HG02798 (cell line): ENCODE measurements at regions not wholly inside any gene's neighbourhood (a gene's known extent, or its start where the extent isn't known, plus 50 kb on each side); places are given as distances from the start of the nearest gene placed in this dataset.

Experiments
- ATAC-seq: cut with Tn5 transposase; IDR thresholded peaks from one replicate; pipeline ENCODE4 v1.9.1; 2021; ENCODE audit warnings: mild to moderate bottlenecking; ENCODE audit not compliant: unreplicated experiment, poor library complexity

DNA sequence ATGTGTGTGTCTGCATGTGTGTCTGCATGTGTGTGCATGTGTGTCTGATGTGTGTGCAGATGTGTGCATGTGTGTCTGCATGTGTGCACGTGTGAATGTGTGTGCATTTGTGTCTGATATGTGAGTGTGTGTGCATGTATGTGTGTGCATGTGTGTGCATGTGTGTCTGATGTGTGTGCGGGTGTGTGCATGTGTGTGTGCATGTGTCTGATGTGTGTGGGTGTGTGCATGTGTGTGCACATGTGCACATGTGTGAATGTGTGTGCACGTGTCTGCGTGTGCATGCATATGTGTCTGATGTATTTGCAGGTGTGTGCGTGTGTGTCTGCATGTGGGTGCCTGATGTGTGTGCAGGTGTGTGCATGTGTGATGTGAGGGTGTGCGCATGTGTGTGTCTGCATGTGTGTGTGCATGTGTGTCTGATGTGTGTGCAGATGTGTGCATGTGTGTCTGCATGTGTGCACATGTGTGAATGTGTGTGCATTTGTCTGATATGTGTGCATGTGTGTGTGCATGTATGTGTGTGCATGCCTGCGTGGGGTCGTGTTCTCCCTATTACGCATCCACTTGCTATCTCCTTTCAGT is 470.1 kb upstream of the HS6ST1 start:
- no peak for ATAC-seq

DNA sequence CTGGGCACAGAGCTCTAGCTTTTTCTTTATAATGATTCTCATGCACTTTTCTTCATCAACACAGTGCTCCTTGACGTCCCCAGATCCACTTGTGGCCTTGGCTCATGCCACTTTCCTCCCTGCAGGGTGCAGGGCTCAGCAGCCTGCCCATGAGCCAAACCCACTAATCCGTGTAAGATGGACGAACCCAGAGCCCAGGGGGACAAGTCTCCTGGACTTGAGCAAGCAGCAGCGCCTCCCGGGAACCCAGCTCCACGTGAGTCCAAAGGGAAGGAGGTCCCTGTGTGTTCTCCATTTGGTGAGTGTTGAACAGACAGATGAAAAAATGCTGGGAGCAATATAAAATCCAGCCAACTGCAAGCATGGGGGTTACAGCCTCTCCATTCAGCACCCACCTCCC is 470.6 kb upstream of the HS6ST1 start:
- ATAC-seq = no peak

DNA sequence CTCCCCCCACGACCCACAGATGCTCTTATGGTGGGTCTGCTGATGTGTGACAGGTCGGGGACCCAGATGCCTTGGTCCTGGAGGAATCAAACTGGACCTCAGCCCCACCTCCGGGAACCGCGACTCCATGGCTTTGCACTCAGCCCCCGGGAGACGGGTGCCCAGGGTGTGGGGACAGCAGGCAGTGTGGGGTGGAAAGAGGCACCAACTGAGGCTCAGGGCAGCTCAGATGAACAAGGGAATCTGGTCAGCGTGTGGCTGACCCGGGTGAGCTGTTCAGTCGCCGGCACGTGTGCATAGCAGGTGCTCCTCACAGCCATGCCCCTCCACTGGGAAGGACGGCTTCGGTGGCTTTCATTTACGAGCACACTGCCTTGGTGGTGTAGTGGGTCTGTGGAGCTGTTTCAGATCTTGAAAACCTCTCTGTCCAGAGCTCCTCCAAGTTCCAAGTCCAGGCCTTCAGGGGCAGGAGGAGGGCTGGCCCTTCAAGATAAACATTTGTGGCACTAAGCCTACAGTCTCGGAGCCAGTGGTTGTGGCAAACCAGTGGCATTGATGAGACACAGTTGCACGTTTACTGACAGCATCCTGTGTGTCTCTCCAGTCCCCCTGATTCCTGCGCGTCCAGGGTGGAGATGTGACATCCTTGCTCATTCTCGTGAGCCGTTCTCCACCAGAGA is 471.2 kb upstream of the HS6ST1 start:
- ATAC-seq = no peak

DNA sequence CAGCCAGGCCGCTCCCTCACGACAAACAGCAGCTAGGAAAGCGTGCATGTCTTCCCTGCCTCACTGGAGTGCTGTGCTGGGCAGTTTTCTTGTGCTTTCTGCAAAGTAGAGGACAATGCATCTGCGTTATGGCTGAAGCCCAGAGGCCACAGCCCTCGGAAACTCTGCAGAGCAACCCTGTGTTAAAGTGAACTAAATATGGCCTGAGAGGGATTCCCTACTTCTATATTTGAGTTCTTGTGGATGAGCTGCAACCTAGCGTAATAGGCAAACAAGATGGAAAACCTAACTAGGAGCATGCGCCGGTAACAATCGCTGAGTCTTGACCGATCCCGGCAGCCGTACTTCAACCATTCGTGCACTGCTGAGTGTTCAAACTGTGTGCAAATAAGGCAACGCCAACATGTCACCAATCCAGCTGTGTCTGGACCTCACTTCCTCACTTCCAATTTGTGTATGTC is 471.9 kb upstream of the HS6ST1 start:
- no peak for ATAC-seq

DNA sequence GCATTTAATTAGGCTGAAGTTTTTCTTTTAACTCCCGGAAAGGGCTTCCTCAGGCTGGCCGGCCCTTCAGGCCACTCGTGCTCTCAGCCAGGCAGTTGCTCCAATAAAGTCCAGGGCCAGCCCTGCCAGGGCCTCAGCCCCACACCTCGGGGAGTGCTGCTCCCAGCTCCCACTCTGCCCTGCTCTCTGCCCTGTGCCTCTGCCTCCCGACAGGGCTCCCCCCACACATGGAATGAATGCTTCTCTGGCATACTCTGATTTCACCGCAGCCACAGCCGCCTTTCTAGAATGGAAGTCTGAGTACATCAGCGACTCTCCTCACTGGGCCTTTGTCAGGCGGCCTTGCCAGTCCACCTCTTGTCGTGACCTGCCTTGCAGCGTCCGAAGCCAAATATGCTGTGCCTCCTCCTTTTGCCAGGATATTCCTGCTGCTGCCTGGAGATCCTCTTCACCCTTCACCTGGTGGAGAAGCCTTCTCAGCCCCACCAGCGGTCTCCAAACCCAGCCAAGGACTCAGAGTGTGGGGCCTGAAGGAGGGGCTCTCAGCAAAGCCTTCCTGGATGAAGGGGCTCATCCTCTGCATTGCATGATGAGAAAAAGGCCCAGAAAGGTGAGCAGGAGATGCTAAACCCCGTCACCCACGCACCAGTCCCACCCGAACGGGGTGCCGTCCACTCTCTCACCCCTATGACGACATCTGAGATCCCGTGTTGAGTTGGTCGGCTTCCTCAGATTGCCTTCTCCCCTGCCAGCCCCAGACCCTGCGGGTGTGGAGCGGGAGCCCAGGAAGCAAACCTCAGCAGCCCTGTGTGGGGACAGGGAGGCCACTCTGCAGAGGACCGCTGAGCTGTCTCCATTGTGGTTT is 472.7 kb upstream of the HS6ST1 start:
- no peak for ATAC-seq

DNA sequence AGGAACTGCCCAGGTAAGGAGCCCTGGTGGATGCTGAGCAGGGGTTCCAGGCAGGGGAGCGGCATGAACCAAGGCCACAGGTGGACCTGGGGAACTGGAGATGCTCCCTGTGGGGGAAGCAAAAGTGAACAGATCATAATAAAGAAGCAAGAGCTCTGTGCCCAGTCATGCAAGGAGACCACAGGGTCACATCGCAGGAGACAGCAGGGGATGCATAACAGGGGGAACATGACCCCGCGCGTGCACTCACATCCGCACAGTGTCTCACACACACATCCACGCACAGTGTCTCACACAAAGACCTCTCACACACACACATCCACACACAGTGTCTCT is 473.3 kb upstream of the HS6ST1 start:
- no peak for ATAC-seq

DNA sequence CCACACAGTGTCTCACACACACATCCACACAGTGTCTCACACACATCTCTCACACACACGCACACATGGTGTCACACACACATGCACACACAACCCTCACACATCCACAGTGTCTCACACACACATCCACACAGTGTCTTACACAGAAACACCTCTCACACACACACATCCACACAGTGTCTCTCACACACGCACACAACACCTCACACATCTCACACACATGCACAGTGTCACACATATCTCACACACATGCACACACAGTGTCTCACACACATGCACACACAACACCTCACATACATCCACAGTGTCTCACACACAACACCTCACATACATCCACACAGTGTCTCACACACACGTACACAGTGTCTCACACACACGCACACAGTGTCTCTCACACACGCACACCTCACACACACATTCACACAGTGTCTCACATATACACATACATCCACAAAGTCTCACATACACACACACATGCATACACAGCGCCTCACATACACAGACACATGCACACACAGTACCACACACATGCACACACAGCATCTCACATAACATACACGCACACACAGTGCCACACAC is 473.9 kb upstream of the HS6ST1 start:
- ATAC-seq = no peak

DNA sequence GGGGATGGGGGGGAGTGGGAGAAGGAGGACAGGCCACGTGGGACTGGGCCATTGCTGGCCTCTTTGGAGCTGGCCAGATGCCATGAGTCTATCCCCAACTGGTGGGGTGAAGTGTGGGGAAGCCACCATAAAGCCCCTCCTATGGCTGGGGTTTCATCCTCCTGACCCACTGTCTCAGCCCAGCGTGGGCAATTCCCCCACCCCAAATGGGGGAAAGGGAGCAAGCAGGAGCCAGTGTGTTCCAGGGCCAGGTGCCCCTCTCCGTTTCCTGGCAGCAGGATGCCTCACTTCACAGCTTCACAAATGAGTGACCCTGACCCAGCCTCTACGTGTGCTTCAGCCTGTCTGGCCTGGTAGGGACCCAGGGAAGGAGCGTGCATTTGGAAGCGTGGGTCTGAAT is 474.7 kb upstream of the HS6ST1 start:
- no peak for ATAC-seq

DNA sequence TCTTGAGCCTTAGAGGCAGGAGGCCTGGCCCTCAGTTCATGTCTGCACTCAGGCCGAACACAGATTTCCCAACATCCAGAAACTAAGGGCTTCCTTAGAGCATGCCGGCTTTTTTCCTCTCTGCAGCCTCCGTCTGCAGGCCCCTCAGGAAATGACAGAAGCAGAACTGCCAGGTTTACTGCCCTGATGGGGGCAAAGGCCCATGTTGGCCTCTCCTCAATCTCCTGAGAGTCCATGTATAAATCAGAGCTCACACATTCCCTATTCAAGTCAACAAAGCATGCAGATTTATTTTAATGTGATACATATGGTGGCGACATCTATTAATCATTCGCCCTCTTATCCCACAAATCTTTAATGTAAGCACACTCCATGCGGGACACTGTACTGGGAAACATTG is 475.6 kb upstream of the HS6ST1 start:
- ATAC-seq = no peak

DNA sequence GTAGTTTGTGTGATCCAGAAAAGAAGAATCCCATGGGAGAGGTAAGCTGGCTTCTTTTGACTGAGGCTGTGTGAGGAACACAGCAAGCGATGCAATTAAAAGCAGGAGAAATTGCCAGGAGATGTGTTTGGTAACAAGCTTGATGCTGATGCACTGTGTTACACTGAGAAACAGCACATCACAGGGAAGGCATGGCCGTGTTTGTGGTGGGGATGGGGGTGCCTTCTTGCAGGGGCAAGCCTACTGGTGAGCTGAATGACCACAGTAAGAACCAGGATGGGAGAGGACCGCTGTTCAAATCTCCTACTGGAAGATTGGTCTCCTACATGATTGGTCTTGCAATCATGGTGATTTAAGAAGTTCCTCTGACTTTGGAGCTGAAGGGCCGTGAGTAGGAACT is 477.7 kb upstream of the HS6ST1 start:
- no peak for ATAC-seq

DNA sequence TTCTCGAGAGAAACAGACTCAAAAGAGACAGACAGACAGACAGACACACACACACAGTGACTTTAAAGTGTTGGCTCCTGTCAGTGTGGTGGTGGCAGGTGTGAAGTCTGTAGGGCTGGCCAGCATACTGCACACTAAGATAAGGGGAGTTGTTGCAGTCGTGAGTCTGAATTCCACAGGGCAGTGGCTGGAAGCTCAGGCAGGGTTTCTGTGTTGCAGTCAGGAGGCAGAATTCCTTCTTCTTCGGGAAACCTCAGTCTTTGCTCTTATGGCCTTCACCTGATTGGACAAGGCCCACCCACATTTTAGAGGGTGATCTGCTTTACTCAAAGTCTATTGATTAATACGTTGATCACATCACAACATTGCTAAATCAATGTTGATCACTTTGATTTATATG is 478.4 kb upstream of the HS6ST1 start:
- ATAC-seq = no peak

DNA sequence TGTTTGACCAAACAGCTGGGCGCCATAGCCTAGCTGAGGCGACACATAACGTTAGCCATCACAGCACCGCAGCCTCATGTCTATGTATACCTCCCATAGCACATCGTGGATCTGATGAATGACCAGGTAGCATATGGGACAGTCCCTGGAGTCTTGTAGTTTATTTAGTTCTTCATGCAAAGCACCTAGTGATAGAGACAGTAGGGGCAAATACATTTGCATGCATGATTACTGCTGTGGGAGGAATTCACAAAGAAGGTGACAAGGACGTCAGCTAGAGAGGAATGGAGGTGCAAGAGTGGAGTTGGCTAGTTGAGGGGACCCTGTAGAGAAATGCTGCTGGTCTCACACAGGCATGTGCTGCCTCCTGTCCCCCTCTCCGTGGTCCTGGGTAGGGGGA is 478.9 kb upstream of the HS6ST1 start:
- ATAC-seq = peak; percentile 59

DNA sequence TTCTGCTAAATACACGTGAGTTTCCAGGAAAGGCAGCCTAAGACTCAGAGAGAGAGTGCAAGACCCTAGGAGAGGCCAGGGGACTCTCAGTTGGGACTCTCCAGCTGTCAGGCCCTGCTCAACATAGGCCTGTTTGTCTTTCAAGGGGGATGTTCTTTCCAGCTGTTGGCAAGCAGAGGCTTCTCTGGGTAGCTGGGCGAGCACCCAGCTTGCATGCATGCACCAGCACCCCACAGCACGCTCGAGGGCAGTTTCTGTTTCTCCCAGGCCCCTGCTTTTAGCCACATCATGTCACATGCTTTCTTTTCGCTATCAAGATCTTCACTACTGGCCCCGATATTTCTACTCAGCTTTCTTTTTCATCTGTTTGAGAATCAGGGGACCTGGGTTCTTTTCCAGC is 479.3 kb upstream of the HS6ST1 start:
- ATAC-seq = peak; percentile 95

DNA sequence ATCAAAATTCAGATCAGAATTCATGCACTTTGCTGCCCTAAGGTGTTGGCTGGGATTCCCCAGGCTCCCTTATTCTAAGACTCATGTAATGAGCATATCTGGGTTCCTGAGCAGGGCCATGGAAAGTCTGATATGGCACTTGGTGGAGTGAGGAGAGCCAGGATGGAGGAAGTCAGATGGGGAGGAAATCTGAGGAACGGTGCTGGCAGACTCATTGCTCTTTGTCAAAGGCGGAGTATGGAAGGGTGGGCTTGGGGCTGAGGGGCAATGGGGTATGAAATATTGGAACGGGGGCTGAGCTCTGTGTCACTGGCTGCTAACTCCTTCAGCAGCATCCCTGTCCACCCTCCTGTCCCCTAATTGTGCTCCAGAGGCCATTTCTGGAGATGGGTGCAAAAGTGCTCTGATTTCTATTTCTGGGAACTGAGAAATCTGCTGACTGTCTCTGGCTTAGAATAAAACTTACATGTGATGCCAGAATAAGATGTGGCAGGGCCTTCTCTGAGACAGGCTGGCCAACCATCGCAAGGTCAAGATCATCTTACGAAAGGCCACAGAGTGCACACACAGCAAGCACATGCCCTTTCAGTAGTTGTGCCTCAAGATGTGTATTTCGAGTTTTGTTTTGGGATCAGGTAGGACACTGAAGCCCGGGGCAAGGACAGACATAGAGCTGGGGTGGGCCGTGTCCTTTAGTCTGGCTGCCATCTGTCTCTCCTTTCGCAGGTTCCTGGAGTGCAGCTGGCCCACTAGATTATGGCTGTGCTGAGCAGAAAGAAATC is 480.0 kb upstream of the HS6ST1 start:
- peak; percentile 5 for ATAC-seq

DNA sequence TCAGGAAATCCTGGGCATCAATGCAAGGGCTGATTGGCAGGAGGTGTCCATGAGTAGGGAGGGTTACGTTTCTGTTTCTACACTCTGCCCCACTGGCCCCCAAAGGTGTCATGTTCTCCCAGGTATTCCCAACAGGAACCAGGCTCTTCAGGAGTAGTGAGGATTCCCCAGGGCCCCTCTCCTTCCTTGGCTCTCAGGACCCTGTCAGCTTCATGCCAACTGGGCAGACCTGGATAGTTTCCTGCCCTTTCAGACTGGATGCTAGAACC is 480.6 kb upstream of the HS6ST1 start:
- ATAC-seq = no peak

DNA sequence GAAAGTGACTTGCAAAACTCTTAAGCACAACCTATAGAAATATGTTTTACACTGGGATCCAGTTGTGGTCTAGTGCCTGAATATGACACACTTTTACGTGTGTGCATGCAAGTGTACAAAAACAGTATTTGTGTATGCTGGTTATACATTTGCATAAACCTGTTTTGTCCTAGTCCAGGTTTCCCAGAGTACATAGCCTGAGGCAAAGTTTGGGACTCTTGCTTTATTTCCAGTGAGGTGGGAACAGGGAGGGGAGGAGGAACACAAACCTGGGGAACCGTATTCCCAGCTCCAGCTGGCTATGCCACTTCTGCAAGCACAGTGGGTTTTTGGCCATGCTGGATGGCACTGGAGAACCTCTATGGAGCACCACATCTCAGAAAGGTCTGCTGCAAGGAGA is 481.1 kb upstream of the HS6ST1 start:
- ATAC-seq = no peak

DNA sequence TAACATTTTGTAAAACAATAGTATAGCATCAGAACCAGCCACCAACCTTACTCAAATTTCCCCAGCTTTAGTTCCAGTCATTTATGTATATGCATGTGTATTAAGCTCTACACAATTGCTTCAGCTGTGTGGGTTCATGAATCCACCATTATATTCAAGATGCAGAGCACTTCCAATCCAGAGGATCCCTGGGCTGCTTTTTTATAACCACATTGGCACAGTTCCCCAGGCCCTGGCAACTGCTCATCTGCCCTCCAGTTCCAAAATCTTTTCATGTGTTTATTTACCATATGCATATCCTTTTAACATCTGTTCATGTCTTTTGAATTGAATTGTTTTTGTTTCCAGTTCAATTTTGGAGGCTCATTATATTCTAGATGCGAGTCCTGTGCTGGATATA is 482.9 kb upstream of the HS6ST1 start:
- no peak for ATAC-seq

DNA sequence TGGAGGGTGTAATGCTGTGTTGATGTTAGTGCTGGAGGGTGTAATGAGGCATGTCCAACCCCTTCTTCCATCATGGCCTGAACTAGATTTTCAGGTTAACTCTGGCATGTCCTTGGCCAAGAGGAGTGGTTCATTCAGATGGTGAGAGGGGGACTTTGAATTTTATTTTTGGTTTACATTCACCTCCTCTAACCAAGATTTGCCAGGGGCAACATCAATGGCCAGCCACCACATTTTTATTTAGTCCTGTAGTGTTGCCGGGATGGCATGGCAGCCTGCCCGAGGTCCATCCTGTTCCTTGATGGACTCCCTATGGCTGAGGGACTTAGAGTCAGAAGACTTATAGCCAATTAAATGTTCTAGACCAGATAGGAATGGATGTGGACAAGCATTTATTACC is 484.6 kb upstream of the HS6ST1 start:
- no peak for ATAC-seq

DNA sequence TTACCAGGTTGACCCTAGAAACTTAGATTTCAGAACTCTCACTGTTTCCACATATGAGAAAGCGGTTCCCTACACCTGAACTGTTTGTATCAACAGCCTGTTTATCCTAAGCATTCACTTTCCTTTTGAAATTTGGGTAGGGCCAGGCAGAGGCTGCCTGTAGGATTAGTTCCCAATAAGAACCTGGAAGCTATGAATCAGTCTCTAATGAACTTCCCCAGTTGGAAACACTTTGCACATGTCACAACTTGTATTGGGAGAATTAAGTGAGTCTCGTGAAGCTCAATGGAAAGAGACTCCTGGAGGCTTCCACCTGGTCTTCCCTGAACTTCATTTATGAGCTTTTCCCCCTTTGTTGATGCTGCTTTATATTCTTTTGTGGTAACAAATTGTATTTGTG is 486.6 kb upstream of the HS6ST1 start:
- no peak for ATAC-seq

DNA sequence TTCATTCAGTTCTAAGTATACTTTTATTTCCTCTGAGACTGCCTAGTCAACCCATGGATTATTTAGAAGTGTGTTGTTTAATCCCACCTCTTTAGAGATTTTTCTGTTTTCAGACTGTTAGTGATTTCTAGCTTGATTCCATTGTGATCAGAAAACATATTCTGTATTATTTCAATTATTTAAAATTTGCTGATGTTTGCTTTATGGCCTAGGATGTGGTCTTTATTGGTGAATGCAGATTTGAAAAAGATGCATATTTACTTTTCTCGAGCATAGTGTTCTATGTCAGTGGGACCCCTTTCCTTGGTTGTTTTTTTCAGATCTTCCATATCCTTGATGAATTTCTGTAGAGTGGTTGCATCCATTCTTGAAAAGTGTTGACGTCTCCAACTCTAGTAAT is 487.2 kb upstream of the HS6ST1 start:
- ATAC-seq = no peak

DNA sequence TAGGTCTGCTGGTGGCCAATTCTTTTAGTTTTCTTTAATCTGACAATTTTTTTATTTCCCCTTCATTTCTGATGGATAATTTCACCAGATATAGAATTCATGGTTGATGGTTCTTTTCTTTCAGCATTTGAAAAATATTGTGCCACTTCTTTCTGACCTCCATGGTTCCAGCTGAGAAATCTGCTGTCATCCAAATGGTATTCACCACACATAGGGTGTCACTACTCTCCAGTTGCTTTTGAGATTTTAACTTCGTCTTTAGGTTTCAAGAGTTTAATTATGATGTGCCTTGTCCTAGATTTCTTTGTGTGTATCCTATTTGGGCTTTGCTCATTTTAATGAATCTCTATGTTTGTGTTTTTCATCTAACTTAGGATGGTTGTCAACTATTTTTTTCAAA is 488.6 kb upstream of the HS6ST1 start:
- no peak for ATAC-seq
